ENCODE measurements at regions not wholly inside any gene's neighbourhood (a gene's known extent, or its start where the extent isn't known, plus 50 kb on each side); places are given as distances from the start of the nearest gene placed in this dataset.

DNA sequence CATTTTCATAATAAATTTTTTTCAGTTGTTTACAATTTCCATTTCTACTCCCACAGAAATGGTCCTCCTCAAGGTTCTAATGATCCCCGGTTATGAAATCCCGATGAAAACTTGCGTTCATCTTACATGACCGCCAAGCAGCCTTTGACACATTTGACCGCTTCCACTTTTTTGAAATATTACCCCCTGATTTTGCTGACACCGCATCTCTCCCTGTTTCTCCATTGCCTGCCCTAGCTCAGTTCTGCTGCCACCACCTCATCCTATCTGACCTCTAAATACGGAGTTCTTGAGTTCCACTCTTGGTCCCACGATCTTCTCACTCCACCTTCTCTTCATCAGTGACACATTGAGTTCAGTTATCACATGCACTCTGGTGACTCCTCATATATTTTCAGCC lies 74.1 kb downstream of the SLC35B3 start:
- Histone ChIP-seq H3K27ac (ENCODE audit: low read depth in 1 of 2, low read length in 2 of 2) (no peak overlapping the region), H4K20me1 (ENCODE audit: insufficient read depth, low read length) (no peaks in the 10 kb centered on the region), H3K4me3 (replicated peaks in 1 of 3; ENCODE audit: low read depth in 2 of 3, low read length in 3 of 3) (no peak overlapping the region), H3K4me1 (ENCODE audit: control insufficient read depth in 1 of 2, insufficient read depth in 2 of 2, low read length in 2 of 2) (no peaks in the 10 kb centered on the region), H2AFZ (ENCODE audit: insufficient read depth, low read depth, low read length, poor library complexity, severe bottlenecking) (no peak overlapping the region), H3K4me2 (replicated peaks; ENCODE audit: extremely low read depth, low read length, poor library complexity, severe bottlenecking) (no peak overlapping the region), H3K9ac (ENCODE audit: insufficient read depth, low read length, poor library complexity, severe bottlenecking) (no peak overlapping the region), H3K27me3 (ENCODE audit: control insufficient read depth in 2 of 2, insufficient read depth in 2 of 2, low read length in 2 of 2) (no peaks in the 10 kb centered on the region), H3K36me3 (replicated peaks in 1 of 2; ENCODE audit: control insufficient read depth in 1 of 2, insufficient read depth in 2 of 2, low read length in 2 of 2) (no peaks in the 10 kb centered on the region), H3K9me3 (replicated peaks in 1 of 2; ENCODE audit: control insufficient read depth in 1 of 2, insufficient read depth in 1 of 2, low read length in 2 of 2) (no peaks in the 10 kb centered on the region), H3K79me2 (ENCODE audit: insufficient read depth, low read length) (no peaks in the 10 kb centered on the region)
- WGBS (ENCODE audit: insufficient coverage), result 86% methylated on average over 8 of the region's 8 CpGs
- no peaks in the 10 kb centered on the region for H3K36me3 Mint-ChIP-seq
- no peak overlapping the region for H3K27ac Mint-ChIP-seq
- no peaks in the 10 kb centered on the region for H3K9me3 Mint-ChIP-seq
- intact Hi-C loops (cut with micrococcal nuclease), result no loop called here
- H3K4me3 Mint-ChIP-seq, result no peak overlapping the region
- peaks cover 0 to 1% (median 0%) of the 10 kb centered on the region in 3 donors for H3K27me3 Mint-ChIP-seq (ENCODE audit: low read depth in 3 of 3)
- TF ChIP-seq, protein P1, sequence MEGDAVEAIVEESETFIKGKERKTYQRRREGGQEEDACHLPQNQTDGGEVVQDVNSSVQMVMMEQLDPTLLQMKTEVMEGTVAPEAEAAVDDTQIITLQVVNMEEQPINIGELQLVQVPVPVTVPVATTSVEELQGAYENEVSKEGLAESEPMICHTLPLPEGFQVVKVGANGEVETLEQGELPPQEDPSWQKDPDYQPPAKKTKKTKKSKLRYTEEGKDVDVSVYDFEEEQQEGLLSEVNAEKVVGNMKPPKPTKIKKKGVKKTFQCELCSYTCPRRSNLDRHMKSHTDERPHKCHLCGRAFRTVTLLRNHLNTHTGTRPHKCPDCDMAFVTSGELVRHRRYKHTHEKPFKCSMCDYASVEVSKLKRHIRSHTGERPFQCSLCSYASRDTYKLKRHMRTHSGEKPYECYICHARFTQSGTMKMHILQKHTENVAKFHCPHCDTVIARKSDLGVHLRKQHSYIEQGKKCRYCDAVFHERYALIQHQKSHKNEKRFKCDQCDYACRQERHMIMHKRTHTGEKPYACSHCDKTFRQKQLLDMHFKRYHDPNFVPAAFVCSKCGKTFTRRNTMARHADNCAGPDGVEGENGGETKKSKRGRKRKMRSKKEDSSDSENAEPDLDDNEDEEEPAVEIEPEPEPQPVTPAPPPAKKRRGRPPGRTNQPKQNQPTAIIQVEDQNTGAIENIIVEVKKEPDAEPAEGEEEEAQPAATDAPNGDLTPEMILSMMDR (IDR thresholded peaks at IDR 0.05), result no peak
- no peak for DNase-seq
- no peaks in the 10 kb centered on the region for H3K4me1 Mint-ChIP-seq

DNA sequence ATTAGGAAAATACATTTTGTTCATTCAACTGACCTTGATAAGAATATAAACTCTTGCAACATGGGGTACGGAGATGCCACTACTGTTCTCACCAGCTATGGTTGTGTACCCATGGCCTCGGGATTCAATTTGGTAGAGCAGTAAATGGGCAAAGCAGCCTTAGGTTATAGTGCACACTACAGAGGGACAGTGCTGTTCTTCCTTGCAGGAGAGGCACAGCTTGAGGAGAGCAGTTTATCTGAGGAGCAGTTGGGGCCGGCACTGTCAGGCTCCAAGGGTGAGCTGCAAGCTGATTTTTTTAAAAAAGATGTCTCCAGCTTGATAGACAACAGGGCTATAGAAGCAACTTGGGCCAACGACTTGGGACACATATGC lies 82.4 kb downstream of the SLC35B3 start:
- no peaks in the 10 kb centered on the region for H3K27me3 ChIP-seq (ENCODE audit: control insufficient read depth in 2 of 2, insufficient read depth in 2 of 2, low read length in 2 of 2)
- intact Hi-C loops (cut with micrococcal nuclease), result no loop called here
- Mint-ChIP-seq H3K36me3 (no peaks in the 10 kb centered on the region), H3K9me3 (peaks cover 2 to 14% (median 6%) of the 10 kb centered on the region in 7 donors), H3K4me1 (no peaks in the 10 kb centered on the region), H3K4me3 (no peak overlapping the region), H3K27me3 (ENCODE audit: low read depth in 3 of 3) (peaks cover 0 to 2% (median 2%) of the 10 kb centered on the region in 3 donors), H3K27ac (no peak overlapping the region)
- no peak overlapping the region for H2AFZ ChIP-seq (ENCODE audit: insufficient read depth, low read depth, low read length, poor library complexity, severe bottlenecking)
- no peaks in the 10 kb centered on the region for H3K9me3 ChIP-seq (replicated peaks in 1 of 2; ENCODE audit: control insufficient read depth in 1 of 2, insufficient read depth in 1 of 2, low read length in 2 of 2)
- no peaks in the 10 kb centered on the region for H3K4me1 ChIP-seq (ENCODE audit: control insufficient read depth in 1 of 2, insufficient read depth in 2 of 2, low read length in 2 of 2)
- H3K9ac ChIP-seq (ENCODE audit: insufficient read depth, low read length, poor library complexity, severe bottlenecking), result no peak overlapping the region
- H4K20me1 ChIP-seq (ENCODE audit: insufficient read depth, low read length), result no peaks in the 10 kb centered on the region
- no peak overlapping the region for H3K4me2 ChIP-seq (replicated peaks; ENCODE audit: extremely low read depth, low read length, poor library complexity, severe bottlenecking)
- H3K27ac ChIP-seq (ENCODE audit: low read depth in 1 of 2, low read length in 2 of 2), result no peak overlapping the region
- TF ChIP-seq, protein P1 (IDR thresholded peaks at IDR 0.05), result no peak
- 100% methylated on average over 2 of the region's 4 CpGs for WGBS (ENCODE audit: insufficient coverage)
- no peaks in the 10 kb centered on the region for H3K36me3 ChIP-seq (replicated peaks in 1 of 2; ENCODE audit: control insufficient read depth in 1 of 2, insufficient read depth in 2 of 2, low read length in 2 of 2)
- DNase-seq, result no peak
- H3K79me2 ChIP-seq (ENCODE audit: insufficient read depth, low read length), result no peaks in the 10 kb centered on the region
- H3K4me3 ChIP-seq (replicated peaks in 1 of 3; ENCODE audit: low read depth in 2 of 3, low read length in 3 of 3), result no peak overlapping the region
